Activated naive CD8-positive, alpha-beta T cell treated with anti-CD3 and anti-CD28 coated beads, Interleukin-2, amount 50 U/mL, for 24 hours (primary cell): ENCODE measurements at regions not wholly inside any gene's neighbourhood (a gene's known extent, or its start where the extent isn't known, plus 50 kb on each side); places are given as distances from the start of the nearest gene placed in this dataset.

Source experiments
- ATAC-seq: fragments of 150-1000 bp; cut with Tn5 transposase; one replicate; pipeline ENCODE4 v1.10.0; 2021
- DNase-seq: peaks from one replicate; pipeline ENCODE4 v3.0.0; 2021
- H3K27ac Mint-ChIP-seq: one replicate; pipeline ENCODE4 v1.8.0; 2021; ENCODE audit warnings: mild to moderate bottlenecking, mixed read lengths
- H3K27me3 Mint-ChIP-seq: one replicate; pipeline ENCODE4 v1.8.0; 2021; ENCODE audit warnings: mixed read lengths
- H3K36me3 Mint-ChIP-seq: one replicate; pipeline ENCODE4 v1.8.0; 2021; ENCODE audit warnings: low read depth, mixed read lengths
- H3K4me1 Mint-ChIP-seq: one replicate; pipeline ENCODE4 v1.8.0; 2021; ENCODE audit warnings: mixed read lengths
- H3K4me3 Mint-ChIP-seq: one replicate; pipeline ENCODE4 v1.8.0; 2021; ENCODE audit warnings: mild to moderate bottlenecking, moderate library complexity, mixed read lengths
- H3K9me3 Mint-ChIP-seq: one replicate; pipeline ENCODE4 v1.8.0; 2021; ENCODE audit warnings: mixed read lengths

GRCh38 chr5:5783021-5783420 lies 360.5 kb downstream of the ICE1 start:
- no peak for ATAC-seq
- Mint-ChIP-seq H3K9me3 (peaks cover 14% of the 10 kb centered on the region), H3K36me3 (no peaks in the 10 kb centered on the region), H3K4me1 (no peaks in the 10 kb centered on the region), H3K27me3 (no peaks in the 10 kb centered on the region), H3K27ac (no peak overlapping the region), H3K4me3 (no peak overlapping the region)
- no peak for DNase-seq

DNA sequence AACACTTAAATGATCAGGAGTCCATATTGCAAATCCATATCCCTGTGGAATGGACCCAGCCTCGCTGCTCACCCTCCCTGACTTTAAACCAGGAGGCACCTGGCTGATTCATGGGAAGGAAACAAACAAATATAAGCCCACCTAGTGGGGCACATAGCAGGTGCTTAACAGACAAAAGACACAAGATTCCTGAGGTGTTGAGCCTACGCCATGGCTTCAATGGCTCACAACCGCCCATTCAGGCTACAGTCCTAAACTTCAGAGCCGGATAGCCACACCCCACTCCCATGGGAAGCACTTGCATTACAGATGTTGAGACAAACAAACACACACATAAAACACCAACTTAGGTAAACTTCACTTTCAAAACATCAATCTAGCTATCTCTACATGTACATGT lies 359.9 kb downstream of the ICE1 start:
- Mint-ChIP-seq H3K36me3 (no peaks in the 10 kb centered on the region), H3K9me3 (peaks cover 10% of the 10 kb centered on the region), H3K4me1 (no peaks in the 10 kb centered on the region), H3K27me3 (no peaks in the 10 kb centered on the region), H3K4me3 (no peak overlapping the region), H3K27ac (no peak overlapping the region)
- ATAC-seq = no peak
- no peak for DNase-seq

DNA sequence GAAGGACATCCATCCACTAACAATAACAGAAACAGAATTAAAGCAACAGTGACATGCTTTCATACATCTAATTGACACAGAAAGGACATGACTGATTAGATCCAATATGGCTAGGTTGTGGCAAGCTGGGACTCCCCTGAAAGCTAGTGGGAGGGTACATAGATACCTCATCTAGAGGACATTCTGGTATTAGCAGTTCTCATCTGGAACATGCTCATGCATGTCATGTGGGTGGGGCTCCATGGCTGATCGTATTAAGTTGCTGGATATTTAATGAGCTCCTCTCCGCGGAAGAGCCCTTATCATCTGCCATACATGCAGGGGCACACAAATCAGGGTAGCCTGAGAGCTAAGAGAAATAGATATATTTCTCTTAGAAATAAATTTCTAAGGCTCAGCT lies 358.9 kb downstream of the ICE1 start:
- no peaks in the 10 kb centered on the region for H3K36me3 Mint-ChIP-seq
- no peak overlapping the region for H3K27ac Mint-ChIP-seq
- DNase-seq (no peak), ATAC-seq (no peak)
- no peaks in the 10 kb centered on the region for H3K27me3 Mint-ChIP-seq
- H3K4me1 Mint-ChIP-seq = no peaks in the 10 kb centered on the region
- H3K4me3 Mint-ChIP-seq = no peak overlapping the region
- H3K9me3 Mint-ChIP-seq = peaks cover under 1% of the 10 kb centered on the region

- Mint-ChIP-seq H3K9me3 (no peaks in the 10 kb centered on the region), H3K4me3 (no peak overlapping the region), H3K36me3 (no peaks in the 10 kb centered on the region), H3K27ac (no peak overlapping the region), H3K27me3 (no peaks in the 10 kb centered on the region), H3K4me1 (no peaks in the 10 kb centered on the region)
- DNase-seq (no peak), ATAC-seq (no peak)
These were observed 357.8 kb downstream of the ICE1 start for GRCh38 chr5:5780253-5780652.

GRCh38 chr5:5777013-5777412 lies 354.5 kb downstream of the ICE1 start:
- no peak for DNase-seq
- Mint-ChIP-seq H3K27me3 (peaks cover 2% of the 10 kb centered on the region), H3K27ac (no peak overlapping the region), H3K4me3 (no peak overlapping the region), H3K4me1 (no peaks in the 10 kb centered on the region), H3K9me3 (no peaks in the 10 kb centered on the region), H3K36me3 (no peaks in the 10 kb centered on the region)
- no peak for ATAC-seq

DNA sequence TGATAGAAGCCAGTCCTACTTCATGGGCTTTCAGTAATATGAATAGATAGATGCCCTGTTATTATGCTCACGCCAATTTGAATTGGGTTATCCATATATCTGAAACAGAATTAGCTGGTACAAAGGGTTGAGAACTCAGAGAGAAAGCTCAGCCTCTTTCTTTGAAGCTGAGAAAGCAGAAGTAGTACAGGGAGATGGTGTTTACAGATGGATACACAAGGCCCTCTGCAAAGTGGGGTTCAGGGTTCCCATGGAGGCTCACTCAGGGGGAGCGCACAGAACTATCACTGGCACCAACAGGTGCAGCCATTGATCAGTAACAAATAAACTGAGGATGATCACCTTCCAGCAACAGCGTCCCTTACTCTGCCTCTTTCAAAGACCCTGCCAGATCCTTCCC lies 349.7 kb downstream of the ICE1 start:
- Mint-ChIP-seq H3K27ac (no peak overlapping the region), H3K4me1 (no peaks in the 10 kb centered on the region), H3K4me3 (no peak overlapping the region), H3K9me3 (no peaks in the 10 kb centered on the region), H3K27me3 (peaks cover 2% of the 10 kb centered on the region), H3K36me3 (no peaks in the 10 kb centered on the region)
- no peak for ATAC-seq
- DNase-seq = no peak

- ATAC-seq (no peak), DNase-seq (no peak)
- Mint-ChIP-seq H3K9me3 (no peaks in the 10 kb centered on the region), H3K27ac (no peak overlapping the region), H3K4me3 (no peak overlapping the region), H3K36me3 (no peaks in the 10 kb centered on the region), H3K27me3 (peaks cover 4% of the 10 kb centered on the region), H3K4me1 (no peaks in the 10 kb centered on the region)
These were observed 348.3 kb downstream of the ICE1 start for GRCh38 chr5:5770825-5771224.

GRCh38 chr5:5767286-5767928 lies 344.9 kb downstream of the ICE1 start:
- ATAC-seq = no peak
- no peak overlapping the region for H3K4me3 Mint-ChIP-seq
- peaks cover 4% of the 10 kb centered on the region for H3K27me3 Mint-ChIP-seq
- no peak for DNase-seq
- H3K9me3 Mint-ChIP-seq = no peaks in the 10 kb centered on the region
- H3K4me1 Mint-ChIP-seq = no peaks in the 10 kb centered on the region
- H3K36me3 Mint-ChIP-seq = no peaks in the 10 kb centered on the region
- H3K27ac Mint-ChIP-seq = no peak overlapping the region

DNA sequence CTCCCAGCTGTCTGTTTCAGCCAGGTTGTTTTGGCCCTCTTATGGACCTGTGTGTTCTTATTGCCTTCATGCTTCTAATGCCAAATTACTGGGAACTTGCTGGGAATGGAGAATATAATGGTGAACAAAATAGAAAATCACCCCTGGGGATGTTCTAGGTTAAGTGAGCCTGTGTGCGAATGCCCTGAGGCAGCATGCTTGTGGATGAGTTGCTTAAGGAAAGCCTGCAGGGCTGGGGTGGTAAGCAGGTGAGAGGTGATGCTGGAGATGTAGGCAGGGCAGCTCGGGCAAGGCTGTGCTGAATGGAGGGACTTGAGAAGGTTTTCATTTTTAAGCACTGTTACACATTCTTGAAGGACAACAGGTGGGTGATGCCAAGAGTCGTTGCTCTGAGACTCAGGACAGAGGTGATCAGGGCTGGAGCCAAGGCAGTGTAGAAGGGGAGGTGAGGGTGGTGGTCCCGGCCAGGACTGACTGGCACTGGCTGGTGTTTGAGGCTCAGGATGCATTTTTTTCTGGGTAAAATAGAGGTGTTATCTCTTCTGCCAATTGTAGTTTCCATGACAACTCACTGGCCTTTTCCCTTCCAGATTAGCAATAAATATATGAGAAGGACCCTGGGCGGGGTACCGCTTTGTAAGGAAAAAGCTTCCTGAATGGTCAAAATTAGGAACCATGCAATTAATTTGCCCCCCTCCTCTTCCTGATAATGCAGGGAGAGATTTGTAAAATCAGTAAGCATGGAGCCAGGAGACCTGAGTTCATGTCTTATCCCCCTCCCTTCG lies 342.8 kb downstream of the ICE1 start:
- DNase-seq (no peak), ATAC-seq (no peak)
- Mint-ChIP-seq H3K9me3 (no peaks in the 10 kb centered on the region), H3K27me3 (peaks cover 2% of the 10 kb centered on the region), H3K4me1 (no peaks in the 10 kb centered on the region), H3K27ac (no peak overlapping the region), H3K36me3 (no peaks in the 10 kb centered on the region), H3K4me3 (no peak overlapping the region)

- H3K27me3 Mint-ChIP-seq = peaks cover 2% of the 10 kb centered on the region
- no peaks in the 10 kb centered on the region for H3K9me3 Mint-ChIP-seq
- H3K4me1 Mint-ChIP-seq = no peaks in the 10 kb centered on the region
- ATAC-seq (no peak), DNase-seq (no peak)
- no peaks in the 10 kb centered on the region for H3K36me3 Mint-ChIP-seq
- H3K27ac Mint-ChIP-seq = no peak overlapping the region
- H3K4me3 Mint-ChIP-seq = no peak overlapping the region
These were observed 341.8 kb downstream of the ICE1 start for GRCh38 chr5:5764246-5764645.

- Mint-ChIP-seq H3K4me1 (no peaks in the 10 kb centered on the region), H3K9me3 (no peaks in the 10 kb centered on the region), H3K4me3 (no peak overlapping the region), H3K36me3 (no peaks in the 10 kb centered on the region), H3K27ac (no peak overlapping the region), H3K27me3 (no peaks in the 10 kb centered on the region)
- DNase-seq (no peak), ATAC-seq (no peak)
These were observed 334.3 kb downstream of the ICE1 start for GRCh38 chr5:5756762-5757161.

- DNase-seq (no peak), ATAC-seq (no peak)
- Mint-ChIP-seq H3K4me1 (no peaks in the 10 kb centered on the region), H3K4me3 (no peak overlapping the region), H3K9me3 (no peaks in the 10 kb centered on the region), H3K27ac (no peak overlapping the region), H3K27me3 (no peaks in the 10 kb centered on the region), H3K36me3 (no peaks in the 10 kb centered on the region)
These were observed 333.4 kb downstream of the ICE1 start for GRCh38 chr5:5755888-5756287.

GRCh38 chr5:5752844-5753243 lies 330.4 kb downstream of the ICE1 start:
- H3K36me3 Mint-ChIP-seq = no peaks in the 10 kb centered on the region
- H3K27me3 Mint-ChIP-seq = no peaks in the 10 kb centered on the region
- no peak overlapping the region for H3K4me3 Mint-ChIP-seq
- H3K4me1 Mint-ChIP-seq = no peaks in the 10 kb centered on the region
- H3K9me3 Mint-ChIP-seq = no peaks in the 10 kb centered on the region
- no peak for ATAC-seq
- no peak overlapping the region for H3K27ac Mint-ChIP-seq
- DNase-seq = no peak

- Mint-ChIP-seq H3K4me3 (no peak overlapping the region), H3K9me3 (no peaks in the 10 kb centered on the region)
- no peak for ATAC-seq
These were observed 329.5 kb downstream of the ICE1 start for GRCh38 chr5:5751987-5752386.

DNA sequence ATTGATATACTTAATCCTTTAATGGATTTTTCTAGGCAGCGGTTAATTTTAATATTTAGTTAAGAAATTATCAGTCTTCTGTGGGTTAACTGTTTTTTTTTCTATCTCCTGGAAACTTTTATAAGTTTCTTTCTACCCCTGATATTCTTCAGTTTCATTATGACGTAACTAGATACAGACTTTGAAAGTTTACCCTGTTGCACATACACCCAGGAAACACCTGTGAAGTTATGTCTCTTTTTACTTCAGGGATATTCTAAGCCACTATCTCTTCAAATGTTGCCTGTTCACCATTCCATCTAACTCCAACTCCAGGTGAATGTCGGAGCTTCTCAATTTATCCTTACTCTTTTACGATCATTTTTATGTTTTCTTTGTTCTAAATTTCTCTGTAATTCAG lies 329.0 kb downstream of the ICE1 start:
- Mint-ChIP-seq H3K4me1 (no peaks in the 10 kb centered on the region), H3K9me3 (peaks cover 3% of the 10 kb centered on the region), H3K27ac (no peak overlapping the region), H3K4me3 (no peak overlapping the region), H3K36me3 (no peaks in the 10 kb centered on the region), H3K27me3 (no peaks in the 10 kb centered on the region)
- ATAC-seq (no peak), DNase-seq (no peak)

More at GRCh38 chr5:5751987-5752386, 329.5 kb downstream of the ICE1 start:
- Mint-ChIP-seq H3K27me3 (no peaks in the 10 kb centered on the region), H3K36me3 (no peaks in the 10 kb centered on the region), H3K4me1 (no peaks in the 10 kb centered on the region), H3K27ac (no peak overlapping the region)
- DNase-seq = no peak
